Panc1 (cell line): ENCODE measurements at regions not wholly inside any gene's neighbourhood (a gene's known extent, or its start where the extent isn't known, plus 50 kb on each side); places are given as distances from the start of the nearest gene placed in this dataset.

Experiments used
- ATAC-seq: fragments of 200-7000 bp; cut with Tn5 transposase; 2 replicates; pipeline ENCODE4 v1.9.1; 2020; ENCODE audit warnings: mild to moderate bottlenecking, moderate library complexity
- BruUV-seq: library from RNA; stranded (reverse); fragments of 400-500 nt; replicated peaks from 2 replicates; lab custom pipeline; 2021; lab: Mats Ljungman, UMichigan
- CTCF ChIA-PET: fragments of 300-600 bp; sonication (Branson Sonifier 250); formaldehyde crosslinking; loops from one replicate; lab custom pipeline; 2022; ENCODE audit warnings: antibody characterized with exemption; lab: Charles Lee
- POLR2A ChIA-PET: fragments of 300-600 bp; sonication (Branson Sonifier 250); formaldehyde crosslinking; loops from one replicate; lab custom pipeline; 2022; ENCODE audit warnings: antibody characterized with exemption; lab: Charles Lee
- DNase-seq: peaks from one replicate; pipeline ENCODE4 v3.0.0-alpha.2; 2010; ENCODE audit warnings: low read depth, low spot score
- H3K27ac ChIP-seq: 2 replicates; pipeline ENCODE4 v1.5.1; 2011; ENCODE audit warnings: mild to moderate bottlenecking, low read length, inconsistent platforms
- H3K27me3 ChIP-seq: fragments of 200-500 bp; sonication (Bioruptor generic); 2 replicates; pipeline ENCODE4 v1.6.0; 2014; ENCODE audit warnings: low read length, inconsistent platforms; ENCODE audit not compliant: control insufficient read depth, insufficient read depth
- H3K36me3 ChIP-seq: fragments of 200-500 bp; sonication (Bioruptor generic); 2 replicates; pipeline ENCODE4 v1.5.1; 2014; ENCODE audit warnings: inconsistent platforms, mild to moderate bottlenecking, low read length, moderate library complexity; ENCODE audit not compliant: control insufficient read depth, insufficient read depth
- H3K4me1 ChIP-seq: 2 replicates; pipeline ENCODE4 v1.5.1; 2011; ENCODE audit warnings: inconsistent platforms, mild to moderate bottlenecking, low read length, moderate library complexity; ENCODE audit not compliant: control insufficient read depth, insufficient read depth
- H3K4me3 ChIP-seq, 2 experiments: 2 replicates each; pipeline ENCODE4 v1.5.1; 2011 to 2012; ENCODE audit warnings: low read depth in 2 of 2, low read length in 2 of 2, mild to moderate bottlenecking in 2 of 2, inconsistent platforms in 1 of 2, moderate library complexity in 1 of 2
- H3K9me3 ChIP-seq: fragments of 200-500 bp; sonication (Bioruptor generic); 2 replicates; pipeline ENCODE4 v1.5.1; 2014; ENCODE audit warnings: low read depth, mild to moderate bottlenecking, inconsistent platforms, low read length, moderate library complexity; ENCODE audit not compliant: control insufficient read depth, insufficient read depth
- POLR2AphosphoS5 ChIP-seq: IDR thresholded peaks from 2 replicates; pipeline ENCODE4 v1.6.1; 2012; ENCODE audit warnings: mild to moderate bottlenecking, low read depth, low read length, moderate library complexity
- SIN3A ChIP-seq: IDR thresholded peaks from 2 replicates; pipeline ENCODE4 v1.6.1; 2012; ENCODE audit warnings: low read depth, mild to moderate bottlenecking, low read length, moderate library complexity, borderline replicate concordance; ENCODE audit not compliant: insufficient read depth
- TCF7L2 ChIP-seq: IDR thresholded peaks from 2 replicates; pipeline ENCODE4 v1.6.1; 2011; ENCODE audit warnings: mild to moderate bottlenecking, low read depth, low read length, inconsistent platforms
- in situ Hi-C: cut with HindIII; loops from 2 replicates; pipeline ENCODE4 v1.10.0; 2016; ENCODE audit warnings: low sequenced_read_pairs, low pct_unique_long_range_greater_than_20kb
- intact Hi-C: fragments of 100-400 bp; cut with micrococcal nuclease; formaldehyde crosslinking; loops from one replicate; pipeline ENCODE4 v1.10.0; 2022; ENCODE audit not compliant: unreplicated experiment
- TF ChIP-seq, protein P1 (sequence below), 2 experiments: IDR thresholded peaks; 2 replicates each; pipeline ENCODE4 v1.6.1; 2011 to 2012; ENCODE audit warnings: low read depth in 2 of 2, control low read depth in 1 of 2, low read length in 1 of 2, mild to moderate bottlenecking in 1 of 2, moderate library complexity in 1 of 2; ENCODE audit not compliant: insufficient read depth in 1 of 2
- TF ChIP-seq, protein P2 (sequence below): fragments of 450-650 bp; IDR thresholded peaks from 2 replicates; pipeline ENCODE4 v1.5.1; 2017; ENCODE audit warnings: mild to moderate bottlenecking

DNA sequence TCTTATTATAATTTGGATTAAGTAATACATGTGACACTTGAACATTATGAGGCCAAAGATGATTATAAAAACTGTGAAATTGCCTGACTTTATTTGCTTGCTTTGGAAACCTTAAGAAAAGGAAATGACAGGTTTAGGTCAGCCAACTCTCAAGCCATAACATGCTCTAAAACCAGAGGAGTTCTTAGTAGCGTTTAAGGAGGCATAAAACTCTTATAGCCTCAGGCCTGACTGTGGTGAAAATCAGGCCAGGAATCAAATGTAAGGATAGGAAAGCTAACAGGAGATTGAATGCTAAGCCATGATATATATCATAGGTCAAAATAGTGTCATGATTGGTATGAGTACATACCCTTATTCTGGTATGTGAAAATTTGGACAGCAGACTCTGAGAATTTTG lies 1142.4 kb upstream of the MIR17HG start:
- BruUV-seq = no TSS peak
- ATAC-seq (no peak), DNase-seq (no peak)

DNA sequence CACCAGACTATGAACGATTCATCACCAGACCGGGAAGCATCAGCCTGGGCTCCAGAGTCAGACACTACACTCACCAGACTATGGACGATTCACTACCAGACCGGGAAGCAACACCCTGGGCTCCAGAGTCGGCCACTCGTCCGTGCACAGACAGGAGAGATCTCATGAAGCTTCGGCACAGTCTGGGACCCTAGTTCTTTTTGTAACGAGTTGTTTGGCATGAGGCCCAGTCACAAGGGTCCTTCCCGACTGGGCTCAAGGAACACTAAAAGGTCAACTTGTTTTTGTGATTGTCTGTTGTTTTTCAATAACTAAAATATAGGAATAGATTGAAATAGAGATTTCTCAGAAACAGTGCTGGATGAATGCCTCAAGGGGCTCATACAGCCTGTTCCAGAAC lies 1141.6 kb upstream of the MIR17HG start:
- H3K4me1 ChIP-seq = no peaks in the 10 kb centered on the region
- H3K27ac ChIP-seq = no peak overlapping the region
- ChIA-PET CTCF (no interaction called here), POLR2A (no interaction called here)
- ATAC-seq = no peak
- no TSS peak for BruUV-seq
- no peak for TF ChIP-seq SIN3A
- no peak for TF ChIP-seq POLR2AphosphoS5
- TF ChIP-seq, protein P1, sequence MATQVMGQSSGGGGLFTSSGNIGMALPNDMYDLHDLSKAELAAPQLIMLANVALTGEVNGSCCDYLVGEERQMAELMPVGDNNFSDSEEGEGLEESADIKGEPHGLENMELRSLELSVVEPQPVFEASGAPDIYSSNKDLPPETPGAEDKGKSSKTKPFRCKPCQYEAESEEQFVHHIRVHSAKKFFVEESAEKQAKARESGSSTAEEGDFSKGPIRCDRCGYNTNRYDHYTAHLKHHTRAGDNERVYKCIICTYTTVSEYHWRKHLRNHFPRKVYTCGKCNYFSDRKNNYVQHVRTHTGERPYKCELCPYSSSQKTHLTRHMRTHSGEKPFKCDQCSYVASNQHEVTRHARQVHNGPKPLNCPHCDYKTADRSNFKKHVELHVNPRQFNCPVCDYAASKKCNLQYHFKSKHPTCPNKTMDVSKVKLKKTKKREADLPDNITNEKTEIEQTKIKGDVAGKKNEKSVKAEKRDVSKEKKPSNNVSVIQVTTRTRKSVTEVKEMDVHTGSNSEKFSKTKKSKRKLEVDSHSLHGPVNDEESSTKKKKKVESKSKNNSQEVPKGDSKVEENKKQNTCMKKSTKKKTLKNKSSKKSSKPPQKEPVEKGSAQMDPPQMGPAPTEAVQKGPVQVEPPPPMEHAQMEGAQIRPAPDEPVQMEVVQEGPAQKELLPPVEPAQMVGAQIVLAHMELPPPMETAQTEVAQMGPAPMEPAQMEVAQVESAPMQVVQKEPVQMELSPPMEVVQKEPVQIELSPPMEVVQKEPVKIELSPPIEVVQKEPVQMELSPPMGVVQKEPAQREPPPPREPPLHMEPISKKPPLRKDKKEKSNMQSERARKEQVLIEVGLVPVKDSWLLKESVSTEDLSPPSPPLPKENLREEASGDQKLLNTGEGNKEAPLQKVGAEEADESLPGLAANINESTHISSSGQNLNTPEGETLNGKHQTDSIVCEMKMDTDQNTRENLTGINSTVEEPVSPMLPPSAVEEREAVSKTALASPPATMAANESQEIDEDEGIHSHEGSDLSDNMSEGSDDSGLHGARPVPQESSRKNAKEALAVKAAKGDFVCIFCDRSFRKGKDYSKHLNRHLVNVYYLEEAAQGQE (IDR thresholded peaks at IDR 0.05; ENCODE audit: insufficient read depth in 1 of 2, low read depth in 2 of 2, low read length in 1 of 2) = no peak
- no peak overlapping the region for H3K4me3 ChIP-seq
- in situ Hi-C loops (no loop called here), intact Hi-C loops (no loop called here)
- H3K27me3 ChIP-seq = no peaks in the 10 kb centered on the region
- no peaks in the 10 kb centered on the region for H3K9me3 ChIP-seq
- H3K36me3 ChIP-seq = no peaks in the 10 kb centered on the region
- no peak for DNase-seq

More for the DNA sequence above, 1142.4 kb upstream of the MIR17HG start:
- TF ChIP-seq TCF7L2 = no peak
- TF ChIP-seq, protein P2, sequence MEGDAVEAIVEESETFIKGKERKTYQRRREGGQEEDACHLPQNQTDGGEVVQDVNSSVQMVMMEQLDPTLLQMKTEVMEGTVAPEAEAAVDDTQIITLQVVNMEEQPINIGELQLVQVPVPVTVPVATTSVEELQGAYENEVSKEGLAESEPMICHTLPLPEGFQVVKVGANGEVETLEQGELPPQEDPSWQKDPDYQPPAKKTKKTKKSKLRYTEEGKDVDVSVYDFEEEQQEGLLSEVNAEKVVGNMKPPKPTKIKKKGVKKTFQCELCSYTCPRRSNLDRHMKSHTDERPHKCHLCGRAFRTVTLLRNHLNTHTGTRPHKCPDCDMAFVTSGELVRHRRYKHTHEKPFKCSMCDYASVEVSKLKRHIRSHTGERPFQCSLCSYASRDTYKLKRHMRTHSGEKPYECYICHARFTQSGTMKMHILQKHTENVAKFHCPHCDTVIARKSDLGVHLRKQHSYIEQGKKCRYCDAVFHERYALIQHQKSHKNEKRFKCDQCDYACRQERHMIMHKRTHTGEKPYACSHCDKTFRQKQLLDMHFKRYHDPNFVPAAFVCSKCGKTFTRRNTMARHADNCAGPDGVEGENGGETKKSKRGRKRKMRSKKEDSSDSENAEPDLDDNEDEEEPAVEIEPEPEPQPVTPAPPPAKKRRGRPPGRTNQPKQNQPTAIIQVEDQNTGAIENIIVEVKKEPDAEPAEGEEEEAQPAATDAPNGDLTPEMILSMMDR = no peak
- no peak for TF ChIP-seq POLR2AphosphoS5
- TF ChIP-seq SIN3A = no peak
- TF ChIP-seq, protein P1 (IDR thresholded peaks at IDR 0.05; ENCODE audit: insufficient read depth in 1 of 2, low read depth in 2 of 2, low read length in 1 of 2) = no peak
- ChIA-PET CTCF (no interaction called here), POLR2A (no interaction called here)
- Histone ChIP-seq H3K4me3 (no peak overlapping the region), H3K27me3 (no peaks in the 10 kb centered on the region), H3K27ac (no peak overlapping the region), H3K9me3 (no peaks in the 10 kb centered on the region), H3K36me3 (no peaks in the 10 kb centered on the region), H3K4me1 (no peaks in the 10 kb centered on the region)
- in situ Hi-C loops = no loop called here
- intact Hi-C loops = no loop called here
